Keratinocyte (primary cell): ENCODE measurements at regions not wholly inside any gene's neighbourhood (a gene's known extent, or its start where the extent isn't known, plus 50 kb on each side); places are given as distances from the start of the nearest gene placed in this dataset.

Experiments
- DNase-seq: peaks from one replicate; pipeline ENCODE4 v3.0.0-alpha.2; 2011; ENCODE audit warnings: low read depth, missing footprints, low spot score
- FAIRE-seq: peaks from 2 replicates; lab custom pipeline; 2011; peaks lifted over from hg19 to GRCh38; lab: Jason Lieb, UNC
- H2AFZ ChIP-seq: 2 replicates; pipeline ENCODE4 v1.6.0; 2012; ENCODE audit warnings: low read length, control low read depth, inconsistent platforms; ENCODE audit not compliant: control insufficient read depth
- H3K27ac ChIP-seq: 2 replicates; pipeline ENCODE4 v1.5.1; 2011; ENCODE audit warnings: low read length; ENCODE audit not compliant: control insufficient read depth, insufficient read depth
- H3K27me3 ChIP-seq: 3 replicates; pipeline ENCODE4 v1.6.0; 2011; ENCODE audit warnings: low read length; ENCODE audit not compliant: control insufficient read depth, insufficient read depth; ENCODE audit errors: extremely low read depth
- H3K36me3 ChIP-seq, 2 experiments: 2 replicates in 1 of 2; 3 replicates in 1 of 2; pipeline ENCODE4 v1.5.1; 2011; ENCODE audit warnings: low read length in 2 of 2, mild to moderate bottlenecking in 1 of 2; ENCODE audit not compliant: control insufficient read depth in 2 of 2, insufficient read depth in 2 of 2; ENCODE audit errors: extremely low read depth in 1 of 2
- H3K4me1 ChIP-seq: 3 replicates; pipeline ENCODE4 v1.5.1; 2011; ENCODE audit warnings: low read length; ENCODE audit not compliant: control insufficient read depth, insufficient read depth; ENCODE audit errors: extremely low read depth
- H3K4me2 ChIP-seq: 3 replicates; pipeline ENCODE4 v1.6.0; 2011; ENCODE audit warnings: low read depth, low read length; ENCODE audit not compliant: control insufficient read depth, insufficient read depth; ENCODE audit errors: extremely low read depth
- H3K4me3 ChIP-seq, 3 experiments: fragments of 200-600 bp in 1 of 3; sonication (generic) in 1 of 3; 2 replicates in 2 of 3; 3 replicates in 1 of 3; pipeline ENCODE4 v1.5.1; 2011 to 2016; ENCODE audit warnings: low read length in 3 of 3, mild to moderate bottlenecking in 3 of 3, control low read depth in 2 of 3, inconsistent platforms in 1 of 3, low read depth in 1 of 3, mixed read lengths in 1 of 3, mixed run types in 1 of 3, moderate library complexity in 1 of 3; ENCODE audit not compliant: control insufficient read depth in 2 of 3, insufficient read depth in 2 of 3; ENCODE audit errors: extremely low read depth in 1 of 3
- H3K79me2 ChIP-seq: 2 replicates; pipeline ENCODE4 v1.6.0; 2012; ENCODE audit warnings: low read length; ENCODE audit not compliant: control insufficient read depth, insufficient read depth
- H3K9ac ChIP-seq: 3 replicates; pipeline ENCODE4 v1.6.0; 2011; ENCODE audit warnings: low read length; ENCODE audit not compliant: control insufficient read depth, insufficient read depth; ENCODE audit errors: extremely low read depth
- H3K9me1 ChIP-seq: 3 replicates; pipeline ENCODE4 v1.6.0; 2011; ENCODE audit warnings: low read length; ENCODE audit not compliant: control insufficient read depth, insufficient read depth; ENCODE audit errors: extremely low read depth
- H3K9me3 ChIP-seq: 2 replicates; pipeline ENCODE4 v1.5.1; 2012; ENCODE audit warnings: low read depth, low read length; ENCODE audit not compliant: control insufficient read depth
- H4K20me1 ChIP-seq: 3 replicates; pipeline ENCODE4 v1.6.0; 2011; ENCODE audit warnings: low read length; ENCODE audit not compliant: control insufficient read depth, insufficient read depth; ENCODE audit errors: extremely low read depth
- CTCF ChIP-seq, 3 experiments: IDR thresholded peaks in 1 of 3; conservative IDR thresholded peaks in 1 of 3; optimal IDR thresholded peaks in 1 of 3; 2 replicates in 2 of 3; 3 replicates in 1 of 3; pipeline versions ENCODE3 to v1.5.1; 2011; ENCODE audit warnings: low read length in 3 of 3, mild to moderate bottlenecking in 3 of 3, moderate library complexity in 2 of 3, control low read depth in 1 of 3, inconsistent platforms in 1 of 3; ENCODE audit not compliant: insufficient read depth in 2 of 3; ENCODE audit errors: extremely low read depth in 1 of 3
- EZH2 ChIP-seq: IDR thresholded peaks from one replicate; pipeline ENCODE4 v1.6.1; 2012; ENCODE audit warnings: inconsistent platforms, mild to moderate bottlenecking, low read length, moderate library complexity
- dilution Hi-C: fragments of 300-500 bp; cut with MboI; formaldehyde crosslinking; loops from one replicate; pipeline ENCODE4 v1.7.0; 2020; ENCODE audit warnings: low sequenced_read_pairs; ENCODE audit not compliant: extremely low pct_ligation_motif_present

- dilution Hi-C loops = no loop called here
- TF ChIP-seq CTCF (optimal IDR thresholded peaks at IDR 0.05 in 1 of 3, IDR thresholded peaks at IDR 0.05 in 1 of 3, conservative IDR thresholded peaks at IDR 0.05 in 1 of 3; ENCODE audit: extremely low read depth in 1 of 3, insufficient read depth in 2 of 3, low read length in 3 of 3) = no peak
- no peak for TF ChIP-seq EZH2
- no peaks in the 10 kb centered on the region for H3K9me1 ChIP-seq
- no peak overlapping the region for H3K27ac ChIP-seq
- DNase-seq (no peak), FAIRE-seq (no peak)
- H3K36me3 ChIP-seq = no peaks in the 10 kb centered on the region
- no peak overlapping the region for H3K9ac ChIP-seq
- H4K20me1 ChIP-seq = no peaks in the 10 kb centered on the region
- H3K27me3 ChIP-seq = no peaks in the 10 kb centered on the region
- H3K79me2 ChIP-seq = no peaks in the 10 kb centered on the region
- no peak overlapping the region for H3K4me2 ChIP-seq
- no peaks in the 10 kb centered on the region for H3K9me3 ChIP-seq
- peaks cover 5% of the 10 kb centered on the region for H3K4me1 ChIP-seq
- no peak overlapping the region for H3K4me3 ChIP-seq
- no peak overlapping the region for H2AFZ ChIP-seq
Observed at GRCh38 chr3:189496375-189497138, 134.6 kb upstream of the TP63 start.

GRCh38 chr3:189498995-189499704, 132.0 kb upstream of the TP63 start:
- FAIRE-seq = no peak

More at GRCh38 chr3:189498995-189499704, 132.0 kb upstream of the TP63 start:
- no peaks in the 10 kb centered on the region for H3K79me2 ChIP-seq
- no peaks in the 10 kb centered on the region for H3K9me3 ChIP-seq
- H2AFZ ChIP-seq = no peak overlapping the region
- no peaks in the 10 kb centered on the region for H3K9me1 ChIP-seq
- H3K27me3 ChIP-seq = no peaks in the 10 kb centered on the region
- no peaks in the 10 kb centered on the region for H3K36me3 ChIP-seq
- peaks cover 4% of the 10 kb centered on the region for H3K4me1 ChIP-seq
- no peaks in the 10 kb centered on the region for H4K20me1 ChIP-seq
- H3K9ac ChIP-seq = no peak overlapping the region
- H3K4me2 ChIP-seq = no peak overlapping the region
- TF ChIP-seq CTCF (optimal IDR thresholded peaks at IDR 0.05 in 1 of 3, IDR thresholded peaks at IDR 0.05 in 1 of 3, conservative IDR thresholded peaks at IDR 0.05 in 1 of 3; ENCODE audit: extremely low read depth in 1 of 3, insufficient read depth in 2 of 3, low read length in 3 of 3) = no peak
- no peak for TF ChIP-seq EZH2
- no peak overlapping the region for H3K27ac ChIP-seq
- DNase-seq = no peak
- dilution Hi-C loops = no loop called here
- H3K4me3 ChIP-seq = no peak overlapping the region
